Naive thymus-derived CD4-positive, alpha-beta T cell (primary cell): ENCODE measurements at regions not wholly inside any gene's neighbourhood (a gene's known extent, or its start where the extent isn't known, plus 50 kb on each side); places are given as distances from the start of the nearest gene placed in this dataset.

Experiments used
- ATAC-seq: fragments of 150-1000 bp; cut with Tn5 transposase; 2 replicates; pipeline ENCODE4 v1.10.0; 2021; ENCODE audit warnings: mild to moderate bottlenecking, moderate library complexity
- CTCF ChIA-PET: fragments of 350-600 bp; sonication (Branson Sonifier 250); formaldehyde crosslinking; loops from one replicate; lab custom pipeline; 2021; ENCODE audit warnings: antibody characterized with exemption; lab: Charles Lee
- POLR2A ChIA-PET: fragments of 350-600 bp; sonication (Branson Sonifier 250); formaldehyde crosslinking; loops from one replicate; lab custom pipeline; 2021; ENCODE audit warnings: antibody characterized with exemption, inconsistent platforms; lab: Charles Lee
- DNase-seq, 9 donors: peaks; one replicate each; pipeline versions ENCODE4 v3.0.0 to v3.0.0-alpha.2; 2020 to 2022; ENCODE audit warnings: mixed read lengths in 1 of 9
- H3K27ac ChIP-seq: one replicate; pipeline ENCODE4 v1.7.0; 2013; ENCODE audit warnings: mild to moderate bottlenecking, low read depth, low read length, moderate library complexity
- H3K27me3 ChIP-seq, 2 donors: one replicate each; pipeline ENCODE4 v1.7.0; 2013; ENCODE audit warnings: low read length in 2 of 2, mild to moderate bottlenecking in 2 of 2, moderate library complexity in 2 of 2; ENCODE audit not compliant: control insufficient read depth in 2 of 2, insufficient read depth in 2 of 2
- H3K36me3 ChIP-seq, 3 experiments: 1 replicate in 2 of 3; 2 replicates in 1 of 3; pipeline ENCODE4 v1.7.0; 2013; ENCODE audit warnings: low read length in 3 of 3, mild to moderate bottlenecking in 3 of 3, moderate library complexity in 1 of 3; ENCODE audit not compliant: insufficient read depth in 3 of 3, control insufficient read depth in 2 of 3
- H3K4me1 ChIP-seq, 2 donors: one replicate each; pipeline ENCODE4 v1.7.0; 2013; ENCODE audit warnings: low read length in 2 of 2, mild to moderate bottlenecking in 2 of 2, moderate library complexity in 1 of 2; ENCODE audit not compliant: control insufficient read depth in 2 of 2, insufficient read depth in 2 of 2
- H3K4me3 ChIP-seq: 2 replicates; pipeline ENCODE4 v1.7.0; 2013; ENCODE audit warnings: mild to moderate bottlenecking, low read length
- H3K9me3 ChIP-seq, 3 experiments: 1 replicate in 2 of 3; 2 replicates in 1 of 3; pipeline ENCODE4 v1.7.0; 2013; ENCODE audit warnings: low read length in 3 of 3; ENCODE audit not compliant: control insufficient read depth in 2 of 3
- H3K27ac Mint-ChIP-seq, 9 donors: one replicate each; pipeline ENCODE4 v1.8.0; 2020 to 2022; ENCODE audit warnings: mixed read lengths in 9 of 9, mild to moderate bottlenecking in 8 of 9, moderate library complexity in 5 of 9, inconsistent platforms in 2 of 9
- H3K27me3 Mint-ChIP-seq, 5 donors: one replicate each; pipeline ENCODE4 v1.8.0; 2021 to 2022; ENCODE audit warnings: mixed read lengths in 5 of 5, mild to moderate bottlenecking in 1 of 5
- H3K36me3 Mint-ChIP-seq, 5 donors: one replicate each; pipeline ENCODE4 v1.8.0; 2020 to 2022; ENCODE audit warnings: mixed read lengths in 5 of 5, mild to moderate bottlenecking in 3 of 5, inconsistent platforms in 1 of 5
- H3K4me1 Mint-ChIP-seq, 7 donors: one replicate each; pipeline ENCODE4 v1.8.0; 2020 to 2022; ENCODE audit warnings: mixed read lengths in 7 of 7, mild to moderate bottlenecking in 3 of 7, inconsistent platforms in 1 of 7
- H3K4me3 Mint-ChIP-seq, 10 donors: one replicate each; pipeline ENCODE4 v1.8.0; 2020 to 2022; ENCODE audit warnings: mild to moderate bottlenecking in 10 of 10, mixed read lengths in 10 of 10, moderate library complexity in 6 of 10, inconsistent platforms in 2 of 10
- H3K9me3 Mint-ChIP-seq, 11 donors: one replicate each; pipeline ENCODE4 v1.8.0; 2020 to 2022; ENCODE audit warnings: mixed read lengths in 11 of 11, mild to moderate bottlenecking in 4 of 11, inconsistent platforms in 1 of 11, moderate library complexity in 1 of 11
- intact Hi-C, 2 donors: fragments of 100-400 bp; cut with micrococcal nuclease; formaldehyde crosslinking; loops; one replicate each; pipeline ENCODE4 v1.15.1; 2023

DNA sequence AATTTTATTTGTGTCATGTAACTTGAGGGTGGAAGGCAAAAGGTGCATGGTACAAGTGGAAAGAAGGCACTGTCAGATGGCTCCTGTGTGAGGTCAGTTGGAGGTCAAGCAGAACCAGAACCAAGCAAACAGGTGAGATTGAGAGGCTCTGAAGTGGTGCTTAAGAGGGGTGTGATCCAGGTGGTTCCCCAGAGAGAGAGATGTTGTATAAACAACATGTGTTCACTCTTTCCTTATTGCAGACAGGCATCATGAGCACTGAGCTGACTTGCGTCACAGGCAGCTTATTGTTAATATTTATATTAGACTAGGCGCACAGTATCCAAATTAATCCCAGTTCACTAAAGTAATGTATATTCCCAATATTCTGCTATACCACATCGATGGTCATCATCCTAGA is 56.8 kb downstream of the CXCL13 start:
- no peaks in the 10 kb centered on the region for H3K4me1 ChIP-seq
- ATAC-seq (no peak), DNase-seq (no peak)
- peaks cover 0 to 5% (median 1%) of the 10 kb centered on the region in 11 donors for H3K9me3 Mint-ChIP-seq
- intact Hi-C loops, result no loop called here
- ChIA-PET CTCF (interaction anchor here (0.6 kb wide), 1 partner anchor 56 kb away, joined by 3 read pairs; no protein-coding TSS in a partner anchor), POLR2A (no interaction called here)
- no peaks in the 10 kb centered on the region for H3K9me3 ChIP-seq
- no peaks in the 10 kb centered on the region for H3K4me1 Mint-ChIP-seq
- H3K36me3 ChIP-seq, result no peaks in the 10 kb centered on the region
- H3K4me3 ChIP-seq, result no peak overlapping the region
- H3K27ac Mint-ChIP-seq, result no peak overlapping the region
- no peak overlapping the region for H3K27ac ChIP-seq
- no peaks in the 10 kb centered on the region for H3K27me3 ChIP-seq
- peaks cover 0 to under 1% (median 0%) of the 10 kb centered on the region in 5 donors for H3K36me3 Mint-ChIP-seq
- H3K4me3 Mint-ChIP-seq, result no peak overlapping the region
- peaks cover 0 to 23% (median 4%) of the 10 kb centered on the region in 5 donors for H3K27me3 Mint-ChIP-seq
